CD4-positive, alpha-beta T cell (primary cell): ENCODE measurements at regions not wholly inside any gene's neighbourhood (a gene's known extent, or its start where the extent isn't known, plus 50 kb on each side); places are given as distances from the start of the nearest gene placed in this dataset.

Source experiments
- ATAC-seq: fragments of 200-7000 bp; cut with Tn5 transposase; one replicate; pipeline ENCODE4 v1.10.0; 2022; ENCODE audit warnings: mild to moderate bottlenecking; ENCODE audit not compliant: poor library complexity
- CTCF ChIA-PET: fragments of 350-600 bp; sonication (Branson Sonifier 250); formaldehyde crosslinking; loops from one replicate; lab custom pipeline; 2021; ENCODE audit warnings: antibody characterized with exemption, inconsistent platforms; lab: Charles Lee
- POLR2A ChIA-PET: fragments of 350-600 bp; sonication (Branson Sonifier 250); formaldehyde crosslinking; loops from one replicate; lab custom pipeline; 2021; ENCODE audit warnings: antibody characterized with exemption, inconsistent platforms; lab: Charles Lee
- DNase-seq, 14 experiments: peaks; one replicate each; pipeline ENCODE4 v3.0.0-alpha.2; 2013 to 2020; ENCODE audit warnings: mixed read lengths in 2 of 14
- H3K27ac ChIP-seq, 2 donors: one replicate each; pipeline versions ENCODE4 v1.5.1 to v1.7.0; 2013; ENCODE audit warnings: low read length in 2 of 2, low read depth in 1 of 2, mild to moderate bottlenecking in 1 of 2
- H3K27me3 ChIP-seq, 2 experiments: 1 replicate in 1 of 2; 2 replicates in 1 of 2; pipeline versions ENCODE4 v1.6.1 to v1.7.0; 2013; ENCODE audit warnings: low read length in 2 of 2, control low read depth in 1 of 2, mild to moderate bottlenecking in 1 of 2, moderate library complexity in 1 of 2; ENCODE audit not compliant: insufficient read depth in 2 of 2, control insufficient read depth in 1 of 2
- H3K36me3 ChIP-seq: one replicate; pipeline ENCODE4 v1.6.1; 2013; ENCODE audit warnings: low read length, control low read depth; ENCODE audit not compliant: insufficient read depth
- H3K4me1 ChIP-seq: one replicate; pipeline ENCODE4 v1.6.1; 2013; ENCODE audit warnings: low read length, control low read depth; ENCODE audit not compliant: insufficient read depth
- H3K4me3 ChIP-seq: one replicate; pipeline ENCODE4 v1.5.1; 2013; ENCODE audit warnings: mild to moderate bottlenecking, low read length, moderate library complexity
- H3K9me3 ChIP-seq, 2 experiments: 1 replicate in 1 of 2; 2 replicates in 1 of 2; pipeline versions ENCODE4 v1.6.1 to v1.7.0; 2013; ENCODE audit warnings: low read length in 2 of 2, mild to moderate bottlenecking in 2 of 2, control low read depth in 1 of 2, moderate library complexity in 1 of 2; ENCODE audit not compliant: control insufficient read depth in 1 of 2, insufficient read depth in 1 of 2
- H3K27ac Mint-ChIP-seq: one replicate; pipeline ENCODE4 v1.8.0; 2020; ENCODE audit warnings: mixed read lengths
- H3K27me3 Mint-ChIP-seq: one replicate; pipeline ENCODE4 v1.8.0; 2021; ENCODE audit warnings: mixed read lengths
- H3K36me3 Mint-ChIP-seq: one replicate; pipeline ENCODE4 v1.8.0; 2021; ENCODE audit warnings: low read depth, mixed read lengths
- H3K4me1 Mint-ChIP-seq: one replicate; pipeline ENCODE4 v1.8.0; 2021; ENCODE audit warnings: low read depth, mixed read lengths
- H3K4me3 Mint-ChIP-seq: one replicate; pipeline ENCODE4 v1.8.0; 2020; ENCODE audit warnings: mild to moderate bottlenecking, mixed read lengths
- H3K9me3 Mint-ChIP-seq: one replicate; pipeline ENCODE4 v1.8.0; 2020; ENCODE audit warnings: mixed read lengths
- CTCF ChIP-seq: fragments of 200-600 bp; IDR thresholded peaks from one replicate; pipeline ENCODE4 v1.8.0; 2022; ENCODE audit warnings: antibody characterized with exemption, mild to moderate bottlenecking
- intact Hi-C, 2 experiments: fragments of 100-400 bp; cut with DNase I in 1 of 2; cut with micrococcal nuclease in 1 of 2; formaldehyde crosslinking; loops; one replicate each; pipeline versions ENCODE4 v1.15.1 to v1.9.0; 2023 to 2025; cut with DNase I, micrococcal nuclease

GRCh38 chr15:59924812-59925522 lies 79.1 kb upstream of the FOXB1 start:
- Mint-ChIP-seq H3K4me1 (peaks cover 16% of the 10 kb centered on the region), H3K4me3 (no peak overlapping the region), H3K27ac (no peak overlapping the region), H3K27me3 (peaks cover 21% of the 10 kb centered on the region), H3K36me3 (no peaks in the 10 kb centered on the region), H3K9me3 (no peaks in the 10 kb centered on the region)
- no peak for DNase-seq
- CTCF ChIA-PET = interaction anchor here (0.9 kb wide), 1 partner anchor 173 kb away, joined by 3 read pairs; no protein-coding TSS in a partner anchor
- intact Hi-C loops = no loop called here
- no peak for TF ChIP-seq CTCF
- no peaks in the 10 kb centered on the region for H3K9me3 ChIP-seq
- no peak overlapping the region for H3K27ac ChIP-seq
- H3K27me3 ChIP-seq = peaks cover 0 to 1% of the 10 kb centered on the region in 2 experiments
- POLR2A ChIA-PET = no interaction called here
- no peaks in the 10 kb centered on the region for H3K36me3 ChIP-seq
- no peaks in the 10 kb centered on the region for H3K4me1 ChIP-seq
- H3K4me3 ChIP-seq = no peak overlapping the region
- no peak for ATAC-seq

- Mint-ChIP-seq H3K4me3 (no peak overlapping the region), H3K36me3 (no peaks in the 10 kb centered on the region), H3K4me1 (peaks cover 24% of the 10 kb centered on the region), H3K9me3 (no peaks in the 10 kb centered on the region), H3K27ac (no peak overlapping the region), H3K27me3 (peaks cover 16% of the 10 kb centered on the region)
- TF ChIP-seq CTCF = no peak
- Histone ChIP-seq H3K4me3 (no peak overlapping the region), H3K27ac (no peak overlapping the region), H3K9me3 (no peaks in the 10 kb centered on the region), H3K4me1 (peaks cover 8% of the 10 kb centered on the region), H3K36me3 (no peaks in the 10 kb centered on the region), H3K27me3 (no peaks in the 10 kb centered on the region)
- no peak for ATAC-seq
- DNase-seq = no peak
- ChIA-PET POLR2A (interaction anchor here (0.6 kb wide), 1 partner anchor 83 kb away, joined by 3 read pairs; no protein-coding TSS in a partner anchor), CTCF (no interaction called here)
- intact Hi-C loops = no loop called here
Measured at GRCh38 chr15:59924096-59924495, 80.0 kb upstream of the FOXB1 start.

- Histone ChIP-seq H3K36me3 (no peaks in the 10 kb centered on the region), H3K9me3 (no peaks in the 10 kb centered on the region), H3K4me3 (no peak overlapping the region), H3K27me3 (no peaks in the 10 kb centered on the region), H3K27ac (no peak overlapping the region), H3K4me1 (peaks cover 11% of the 10 kb centered on the region)
- Mint-ChIP-seq H3K36me3 (no peaks in the 10 kb centered on the region), H3K27me3 (peaks cover 16% of the 10 kb centered on the region), H3K27ac (peak overlapping the region; percentile 6), H3K9me3 (no peaks in the 10 kb centered on the region), H3K4me3 (no peak overlapping the region), H3K4me1 (peaks cover 25% of the 10 kb centered on the region)
- ChIA-PET CTCF (no interaction called here), POLR2A (interaction anchor here (0.6 kb wide), 1 partner anchor 84 kb away, joined by 3 read pairs; no protein-coding TSS in a partner anchor)
- DNase-seq = no peak
- ATAC-seq = no peak
- no peak for TF ChIP-seq CTCF
- intact Hi-C loops = no loop called here
Measured at GRCh38 chr15:59923508-59923907, 80.6 kb upstream of the FOXB1 start.
